HEK293 (cell line): ENCODE measurements at regions not wholly inside any gene's neighbourhood (a gene's known extent, or its start where the extent isn't known, plus 50 kb on each side); places are given as distances from the start of the nearest gene placed in this dataset.
"Not testable (repeated sequence)": the region's sequence is repeated elsewhere in the genome, so short reads cannot be mapped to it uniquely, and the experiment has no call there.

Experiments
- CTCF ChIA-PET: fragments of 350-600 bp; formaldehyde crosslinking; extraction: SDS; loops from one replicate; lab custom pipeline; 2021; ENCODE audit warnings: antibody characterized with exemption; lab: Yijun Ruan, JAX
- POLR2A ChIA-PET: fragments of 300-600 bp; formaldehyde crosslinking; extraction: SDS; loops from one replicate; lab custom pipeline; 2020; ENCODE audit warnings: antibody characterized with exemption, inconsistent platforms; lab: Yijun Ruan, JAX
- H3K27ac ChIP-seq: fragments of 200-500 bp; sonication (Bioruptor generic); 2 replicates; pipeline ENCODE4 v1.5.1; 2014; ENCODE audit warnings: low read depth, low read length, control low read depth, inconsistent platforms; ENCODE audit errors: extremely low read depth
- H3K36me3 ChIP-seq, 2 experiments: fragments of 200-500 bp in 1 of 2; sonication (Bioruptor generic) in 1 of 2; 1 replicate in 1 of 2; 2 replicates in 1 of 2; pipeline ENCODE4 v1.5.1; 2014 to 2017; ENCODE audit warnings: inconsistent platforms in 2 of 2, low read length in 2 of 2; ENCODE audit not compliant: control insufficient read depth in 2 of 2, insufficient read depth in 1 of 2
- H3K4me1 ChIP-seq: fragments of 200-500 bp; sonication (Bioruptor generic); 2 replicates; pipeline ENCODE4 v1.5.1; 2014; ENCODE audit warnings: mild to moderate bottlenecking, low read length, inconsistent platforms; ENCODE audit not compliant: control insufficient read depth, insufficient read depth
- H3K4me3 ChIP-seq: 2 replicates; pipeline ENCODE4 v1.5.1; 2011; ENCODE audit warnings: low read depth, mild to moderate bottlenecking, control low read depth, low read length, moderate library complexity
- H3K9me3 ChIP-seq: fragments of 200-500 bp; sonication (Bioruptor generic); 2 replicates; pipeline ENCODE4 v1.5.1; 2014; ENCODE audit warnings: low read depth, low read length, inconsistent platforms; ENCODE audit not compliant: control insufficient read depth, insufficient read depth
- KLF10 ChIP-seq: fragments of 450-650 bp; IDR thresholded peaks from 2 replicates; pipeline ENCODE4 v1.5.1; 2018; ENCODE audit warnings: missing biosample characterization, mild to moderate bottlenecking, missing genetic modification characterization
- PRDM2 ChIP-seq: fragments of 450-650 bp; formaldehyde crosslinking; IDR thresholded peaks from 2 replicates; pipeline ENCODE4 v1.5.1; 2016; ENCODE audit warnings: missing biosample characterization, missing genetic modification characterization, borderline replicate concordance
- SETDB1 ChIP-seq: IDR thresholded peaks from one replicate; pipeline ENCODE4 v1.6.1; 2017; ENCODE audit warnings: mild to moderate bottlenecking, low read length, moderate library complexity, mixed read lengths; ENCODE audit not compliant: insufficient read length
- ZBTB20 ChIP-seq: fragments of 450-650 bp; formaldehyde crosslinking; IDR thresholded peaks from 2 replicates; pipeline ENCODE4 v1.5.1; 2016; ENCODE audit warnings: missing biosample characterization, missing genetic modification characterization
- ZBTB21 ChIP-seq: fragments of 450-650 bp; formaldehyde crosslinking; IDR thresholded peaks from 2 replicates; pipeline ENCODE4 v1.5.1; 2017; ENCODE audit warnings: missing biosample characterization, missing genetic modification characterization
- ZNF112 ChIP-seq: fragments of 450-650 bp; formaldehyde crosslinking; IDR thresholded peaks from 2 replicates; pipeline ENCODE4 v1.5.0; 2017; ENCODE audit warnings: missing biosample characterization, missing genetic modification characterization
- ZNF223 ChIP-seq: fragments of 450-650 bp; formaldehyde crosslinking; IDR thresholded peaks from 2 replicates; pipeline ENCODE4 v1.5.1; 2016; ENCODE audit warnings: missing biosample characterization, missing genetic modification characterization
- ZNF433 ChIP-seq: fragments of 450-650 bp; formaldehyde crosslinking; IDR thresholded peaks from 2 replicates; pipeline ENCODE4 v1.5.1; 2016; ENCODE audit warnings: missing biosample characterization, missing genetic modification characterization, low read depth
- ZNF449 ChIP-seq: fragments of 450-650 bp; formaldehyde crosslinking; IDR thresholded peaks from 2 replicates; pipeline ENCODE4 v1.5.1; 2017; ENCODE audit warnings: missing biosample characterization, mild to moderate bottlenecking, missing genetic modification characterization, moderate library complexity
- ZNF704 ChIP-seq: fragments of 450-650 bp; formaldehyde crosslinking; IDR thresholded peaks from 2 replicates; pipeline ENCODE4 v1.5.1; 2016; ENCODE audit warnings: missing biosample characterization, missing genetic modification characterization
- ZXDB ChIP-seq: fragments of 450-650 bp; formaldehyde crosslinking; IDR thresholded peaks from 2 replicates; pipeline ENCODE4 v1.5.1; 2016; ENCODE audit warnings: missing biosample characterization, missing genetic modification characterization

- H3K27ac ChIP-seq, result no peak overlapping the region
- no peak overlapping the region for H3K4me3 ChIP-seq
- ChIA-PET POLR2A (no interaction called here), CTCF (interaction anchor here (0.6 kb wide), 1 partner anchor 141 kb away, joined by 3 read pairs; no protein-coding TSS in a partner anchor)
- TF ChIP-seq ZNF433 (tag by site-specific recombination) (no peak), KLF10 (tag by site-specific recombination) (no peak), ZBTB20 (tag by site-specific recombination) (no peak), SETDB1 (no peak), PRDM2 (no peak)
- TF ChIP-seq, all 188 proteins: peak for 0
- H3K4me1 ChIP-seq, result no peaks in the 10 kb centered on the region
- H3K36me3 ChIP-seq, result no peaks in the 10 kb centered on the region
- H3K9me3 ChIP-seq, result no peaks in the 10 kb centered on the region
Measured at GRCh38 chr13:31605076-31605860, 134.1 kb upstream of the RXFP2 start.

GRCh38 chr13:31607531-31607930, 131.8 kb upstream of the RXFP2 start:
- H3K27ac ChIP-seq, H3K36me3 ChIP-seq, H3K4me1 ChIP-seq, CTCF ChIA-PET, H3K9me3 ChIP-seq, H3K4me3 ChIP-seq, POLR2A ChIA-PET: not testable (repeated sequence)

- POLR2A ChIA-PET, H3K4me3 ChIP-seq, H3K36me3 ChIP-seq, H3K27ac ChIP-seq, H3K4me1 ChIP-seq, H3K9me3 ChIP-seq: not testable (repeated sequence)
- CTCF ChIA-PET, result interaction anchor here (0.7 kb wide), 1 partner anchor 1769 kb away, joined by 4 read pairs; no protein-coding TSS in a partner anchor
Measured at GRCh38 chr13:31608780-31609179, 130.5 kb upstream of the RXFP2 start.

GRCh38 chr13:31610270-31610998, 128.9 kb upstream of the RXFP2 start:
- Histone ChIP-seq H3K4me1 (no peaks in the 10 kb centered on the region), H3K27ac (no peak overlapping the region)
- CTCF ChIA-PET, result interaction anchor here (0.7 kb wide), 1 partner anchor 71 kb away, joined by 4 read pairs; no protein-coding TSS in a partner anchor
- no peak for TF ChIP-seq ZXDB (tag by site-specific recombination)
- no peak for TF ChIP-seq ZNF449 (tag by site-specific recombination)
- no peak for TF ChIP-seq ZBTB21 (tag by site-specific recombination)
- TF ChIP-seq ZNF704 (tag by site-specific recombination), result no peak
- TF ChIP-seq ZNF223 (tag by site-specific recombination), result no peak
- TF ChIP-seq ZNF112 (tag by site-specific recombination), result no peak
- TF ChIP-seq, all 188 proteins: peak for 0
- H3K4me3 ChIP-seq, result no peak overlapping the region
- no peaks in the 10 kb centered on the region for H3K36me3 ChIP-seq
- POLR2A ChIA-PET, result no interaction called here
- no peaks in the 10 kb centered on the region for H3K9me3 ChIP-seq
